ENCODE measurements at regions not wholly inside any gene's neighbourhood (a gene's known extent, or its start where the extent isn't known, plus 50 kb on each side); places are given as distances from the start of the nearest gene placed in this dataset.

DNA sequence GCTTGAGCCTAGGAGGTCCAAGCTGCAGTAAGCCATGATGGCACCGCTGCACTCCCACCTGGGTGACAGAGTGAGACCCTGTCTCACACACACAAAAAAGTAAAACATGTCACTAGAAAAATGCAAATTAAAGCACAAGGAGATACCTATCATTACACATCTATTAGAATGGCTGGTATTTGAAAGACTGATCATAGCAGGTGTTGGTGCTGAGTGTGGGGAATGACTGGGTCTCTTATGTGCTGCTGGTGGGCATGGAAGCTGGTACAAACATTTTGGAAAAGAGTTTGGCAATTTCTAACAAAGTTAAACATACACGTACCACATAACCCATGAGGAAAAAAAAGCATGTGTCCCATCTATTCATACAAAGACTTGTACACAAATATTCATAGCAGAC is 142.1 kb upstream of the ZBTB40 start (continued):
- TF ChIP-seq, protein P1, sequence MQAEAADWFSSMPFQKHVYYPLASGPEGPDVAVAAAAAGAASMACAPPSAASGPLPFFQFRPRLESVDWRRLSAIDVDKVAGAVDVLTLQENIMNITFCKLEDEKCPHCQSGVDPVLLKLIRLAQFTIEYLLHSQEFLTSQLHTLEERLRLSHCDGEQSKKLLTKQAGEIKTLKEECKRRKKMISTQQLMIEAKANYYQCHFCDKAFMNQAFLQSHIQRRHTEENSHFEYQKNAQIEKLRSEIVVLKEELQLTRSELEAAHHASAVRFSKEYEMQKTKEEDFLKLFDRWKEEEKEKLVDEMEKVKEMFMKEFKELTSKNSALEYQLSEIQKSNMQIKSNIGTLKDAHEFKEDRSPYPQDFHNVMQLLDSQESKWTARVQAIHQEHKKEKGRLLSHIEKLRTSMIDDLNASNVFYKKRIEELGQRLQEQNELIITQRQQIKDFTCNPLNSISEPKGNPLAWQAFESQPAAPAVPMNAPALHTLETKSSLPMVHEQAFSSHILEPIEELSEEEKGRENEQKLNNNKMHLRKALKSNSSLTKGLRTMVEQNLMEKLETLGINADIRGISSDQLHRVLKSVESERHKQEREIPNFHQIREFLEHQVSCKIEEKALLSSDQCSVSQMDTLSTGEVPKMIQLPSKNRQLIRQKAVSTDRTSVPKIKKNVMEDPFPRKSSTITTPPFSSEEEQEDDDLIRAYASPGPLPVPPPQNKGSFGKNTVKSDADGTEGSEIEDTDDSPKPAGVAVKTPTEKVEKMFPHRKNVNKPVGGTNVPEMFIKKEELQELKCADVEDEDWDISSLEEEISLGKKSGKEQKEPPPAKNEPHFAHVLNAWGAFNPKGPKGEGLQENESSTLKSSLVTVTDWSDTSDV (CRISPR knock-in tag; IDR thresholded peaks at IDR 0.05), result no peak
- TF ChIP-seq, protein P2, sequence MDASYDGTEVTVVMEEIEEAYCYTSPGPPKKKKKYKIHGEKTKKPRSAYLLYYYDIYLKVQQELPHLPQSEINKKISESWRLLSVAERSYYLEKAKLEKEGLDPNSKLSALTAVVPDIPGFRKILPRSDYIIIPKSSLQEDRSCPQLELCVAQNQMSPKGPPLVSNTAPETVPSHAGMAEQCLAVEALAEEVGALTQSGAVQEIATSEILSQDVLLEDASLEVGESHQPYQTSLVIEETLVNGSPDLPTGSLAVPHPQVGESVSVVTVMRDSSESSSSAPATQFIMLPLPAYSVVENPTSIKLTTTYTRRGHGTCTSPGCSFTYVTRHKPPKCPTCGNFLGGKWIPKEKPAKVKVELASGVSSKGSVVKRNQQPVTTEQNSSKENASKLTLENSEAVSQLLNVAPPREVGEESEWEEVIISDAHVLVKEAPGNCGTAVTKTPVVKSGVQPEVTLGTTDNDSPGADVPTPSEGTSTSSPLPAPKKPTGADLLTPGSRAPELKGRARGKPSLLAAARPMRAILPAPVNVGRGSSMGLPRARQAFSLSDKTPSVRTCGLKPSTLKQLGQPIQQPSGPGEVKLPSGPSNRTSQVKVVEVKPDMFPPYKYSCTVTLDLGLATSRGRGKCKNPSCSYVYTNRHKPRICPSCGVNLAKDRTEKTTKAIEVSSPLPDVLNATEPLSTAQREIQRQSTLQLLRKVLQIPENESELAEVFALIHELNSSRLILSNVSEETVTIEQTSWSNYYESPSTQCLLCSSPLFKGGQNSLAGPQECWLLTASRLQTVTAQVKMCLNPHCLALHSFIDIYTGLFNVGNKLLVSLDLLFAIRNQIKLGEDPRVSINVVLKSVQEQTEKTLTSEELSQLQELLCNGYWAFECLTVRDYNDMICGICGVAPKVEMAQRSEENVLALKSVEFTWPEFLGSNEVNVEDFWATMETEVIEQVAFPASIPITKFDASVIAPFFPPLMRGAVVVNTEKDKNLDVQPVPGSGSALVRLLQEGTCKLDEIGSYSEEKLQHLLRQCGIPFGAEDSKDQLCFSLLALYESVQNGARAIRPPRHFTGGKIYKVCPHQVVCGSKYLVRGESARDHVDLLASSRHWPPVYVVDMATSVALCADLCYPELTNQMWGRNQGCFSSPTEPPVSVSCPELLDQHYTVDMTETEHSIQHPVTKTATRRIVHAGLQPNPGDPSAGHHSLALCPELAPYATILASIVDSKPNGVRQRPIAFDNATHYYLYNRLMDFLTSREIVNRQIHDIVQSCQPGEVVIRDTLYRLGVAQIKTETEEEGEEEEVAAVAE (CRISPR knock-in tag; IDR thresholded peaks at IDR 0.05; ENCODE audit: borderline replicate concordance), result no peak
- TF ChIP-seq, protein P3, sequence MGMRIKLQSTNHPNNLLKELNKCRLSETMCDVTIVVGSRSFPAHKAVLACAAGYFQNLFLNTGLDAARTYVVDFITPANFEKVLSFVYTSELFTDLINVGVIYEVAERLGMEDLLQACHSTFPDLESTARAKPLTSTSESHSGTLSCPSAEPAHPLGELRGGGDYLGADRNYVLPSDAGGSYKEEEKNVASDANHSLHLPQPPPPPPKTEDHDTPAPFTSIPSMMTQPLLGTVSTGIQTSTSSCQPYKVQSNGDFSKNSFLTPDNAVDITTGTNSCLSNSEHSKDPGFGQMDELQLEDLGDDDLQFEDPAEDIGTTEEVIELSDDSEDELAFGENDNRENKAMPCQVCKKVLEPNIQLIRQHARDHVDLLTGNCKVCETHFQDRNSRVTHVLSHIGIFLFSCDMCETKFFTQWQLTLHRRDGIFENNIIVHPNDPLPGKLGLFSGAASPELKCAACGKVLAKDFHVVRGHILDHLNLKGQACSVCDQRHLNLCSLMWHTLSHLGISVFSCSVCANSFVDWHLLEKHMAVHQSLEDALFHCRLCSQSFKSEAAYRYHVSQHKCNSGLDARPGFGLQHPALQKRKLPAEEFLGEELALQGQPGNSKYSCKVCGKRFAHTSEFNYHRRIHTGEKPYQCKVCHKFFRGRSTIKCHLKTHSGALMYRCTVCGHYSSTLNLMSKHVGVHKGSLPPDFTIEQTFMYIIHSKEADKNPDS (CRISPR knock-in tag; IDR thresholded peaks at IDR 0.05), result no peak
- TF ChIP-seq, protein P4, sequence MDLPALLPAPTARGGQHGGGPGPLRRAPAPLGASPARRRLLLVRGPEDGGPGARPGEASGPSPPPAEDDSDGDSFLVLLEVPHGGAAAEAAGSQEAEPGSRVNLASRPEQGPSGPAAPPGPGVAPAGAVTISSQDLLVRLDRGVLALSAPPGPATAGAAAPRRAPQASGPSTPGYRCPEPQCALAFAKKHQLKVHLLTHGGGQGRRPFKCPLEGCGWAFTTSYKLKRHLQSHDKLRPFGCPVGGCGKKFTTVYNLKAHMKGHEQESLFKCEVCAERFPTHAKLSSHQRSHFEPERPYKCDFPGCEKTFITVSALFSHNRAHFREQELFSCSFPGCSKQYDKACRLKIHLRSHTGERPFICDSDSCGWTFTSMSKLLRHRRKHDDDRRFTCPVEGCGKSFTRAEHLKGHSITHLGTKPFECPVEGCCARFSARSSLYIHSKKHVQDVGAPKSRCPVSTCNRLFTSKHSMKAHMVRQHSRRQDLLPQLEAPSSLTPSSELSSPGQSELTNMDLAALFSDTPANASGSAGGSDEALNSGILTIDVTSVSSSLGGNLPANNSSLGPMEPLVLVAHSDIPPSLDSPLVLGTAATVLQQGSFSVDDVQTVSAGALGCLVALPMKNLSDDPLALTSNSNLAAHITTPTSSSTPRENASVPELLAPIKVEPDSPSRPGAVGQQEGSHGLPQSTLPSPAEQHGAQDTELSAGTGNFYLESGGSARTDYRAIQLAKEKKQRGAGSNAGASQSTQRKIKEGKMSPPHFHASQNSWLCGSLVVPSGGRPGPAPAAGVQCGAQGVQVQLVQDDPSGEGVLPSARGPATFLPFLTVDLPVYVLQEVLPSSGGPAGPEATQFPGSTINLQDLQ (CRISPR knock-in tag; IDR thresholded peaks at IDR 0.05), result no peak
- TF ChIP-seq, protein P5, sequence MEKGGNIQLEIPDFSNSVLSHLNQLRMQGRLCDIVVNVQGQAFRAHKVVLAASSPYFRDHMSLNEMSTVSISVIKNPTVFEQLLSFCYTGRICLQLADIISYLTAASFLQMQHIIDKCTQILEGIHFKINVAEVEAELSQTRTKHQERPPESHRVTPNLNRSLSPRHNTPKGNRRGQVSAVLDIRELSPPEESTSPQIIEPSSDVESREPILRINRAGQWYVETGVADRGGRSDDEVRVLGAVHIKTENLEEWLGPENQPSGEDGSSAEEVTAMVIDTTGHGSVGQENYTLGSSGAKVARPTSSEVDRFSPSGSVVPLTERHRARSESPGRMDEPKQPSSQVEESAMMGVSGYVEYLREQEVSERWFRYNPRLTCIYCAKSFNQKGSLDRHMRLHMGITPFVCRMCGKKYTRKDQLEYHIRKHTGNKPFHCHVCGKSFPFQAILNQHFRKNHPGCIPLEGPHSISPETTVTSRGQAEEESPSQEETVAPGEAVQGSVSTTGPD (CRISPR knock-in tag; IDR thresholded peaks at IDR 0.05), result no peak
- no peak for TF ChIP-seq LCORL (IDR thresholded peaks at IDR 0.05)
- no peak for TF ChIP-seq LCORL (CRISPR knock-in tag; IDR thresholded peaks at IDR 0.05)
- TF ChIP-seq, protein P6, sequence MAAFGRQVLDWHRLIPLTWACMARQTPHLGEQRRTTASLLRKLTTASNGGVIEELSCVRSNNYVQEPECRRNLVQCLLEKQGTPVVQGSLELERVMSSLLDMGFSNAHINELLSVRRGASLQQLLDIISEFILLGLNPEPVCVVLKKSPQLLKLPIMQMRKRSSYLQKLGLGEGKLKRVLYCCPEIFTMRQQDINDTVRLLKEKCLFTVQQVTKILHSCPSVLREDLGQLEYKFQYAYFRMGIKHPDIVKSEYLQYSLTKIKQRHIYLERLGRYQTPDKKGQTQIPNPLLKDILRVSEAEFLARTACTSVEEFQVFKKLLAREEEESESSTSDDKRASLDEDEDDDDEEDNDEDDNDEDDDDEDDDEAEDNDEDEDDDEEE (CRISPR knock-in tag; IDR thresholded peaks at IDR 0.05), result no peak

All from HepG2 (cell line).